ENCODE measurements at regions not wholly inside any gene's neighbourhood (a gene's known extent, or its start where the extent isn't known, plus 50 kb on each side); places are given as distances from the start of the nearest gene placed in this dataset.

- Histone ChIP-seq H3K9me3 (no peaks in the 10 kb centered on the region), H3K4me1 (ENCODE audit: control insufficient read depth in 1 of 2, insufficient read depth in 1 of 2, low read depth in 1 of 2, low read length in 1 of 2) (no peaks in the 10 kb centered on the region), H3K36me3 (no peaks in the 10 kb centered on the region), H3K27ac (no peak overlapping the region), H3K4me3 (ENCODE audit: low read depth in 1 of 2, low read length in 1 of 2) (no peak overlapping the region), H3K27me3 (peaks cover 27% of the 10 kb centered on the region)
- TF ChIP-seq CTCF (IDR thresholded peaks at IDR 0.05) = no peak
Measured at GRCh38 chr1:229941831-229942230, 125.2 kb upstream of the GALNT2 start.

DNA sequence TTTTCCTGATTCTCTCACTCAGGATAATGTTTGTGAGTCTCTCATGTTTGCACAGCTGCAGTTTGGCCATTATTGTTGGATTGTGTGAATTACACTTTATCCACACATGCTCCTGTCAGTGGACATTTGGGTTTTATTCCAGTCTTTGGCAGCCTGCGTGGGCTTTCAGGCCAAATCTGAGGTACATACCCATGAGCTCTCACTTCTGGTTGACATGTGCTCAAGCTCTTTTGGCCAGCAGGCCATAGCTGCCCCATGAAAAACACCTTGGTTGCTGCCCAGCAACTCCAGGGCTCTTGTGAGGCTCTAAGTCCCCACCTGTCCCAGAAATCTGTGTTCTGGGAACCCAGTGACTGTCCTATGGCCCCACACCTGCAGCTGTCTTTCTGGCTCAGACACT is 124.5 kb upstream of the GALNT2 start:
- Histone ChIP-seq H3K27ac (no peak overlapping the region), H3K36me3 (no peaks in the 10 kb centered on the region), H3K9me3 (no peaks in the 10 kb centered on the region), H3K27me3 (peaks cover 20% of the 10 kb centered on the region), H3K4me3 (ENCODE audit: low read depth in 1 of 2, low read length in 1 of 2) (no peak overlapping the region), H3K4me1 (ENCODE audit: control insufficient read depth in 1 of 2, insufficient read depth in 1 of 2, low read depth in 1 of 2, low read length in 1 of 2) (no peaks in the 10 kb centered on the region)
- TF ChIP-seq CTCF (IDR thresholded peaks at IDR 0.05) = no peak

DNA sequence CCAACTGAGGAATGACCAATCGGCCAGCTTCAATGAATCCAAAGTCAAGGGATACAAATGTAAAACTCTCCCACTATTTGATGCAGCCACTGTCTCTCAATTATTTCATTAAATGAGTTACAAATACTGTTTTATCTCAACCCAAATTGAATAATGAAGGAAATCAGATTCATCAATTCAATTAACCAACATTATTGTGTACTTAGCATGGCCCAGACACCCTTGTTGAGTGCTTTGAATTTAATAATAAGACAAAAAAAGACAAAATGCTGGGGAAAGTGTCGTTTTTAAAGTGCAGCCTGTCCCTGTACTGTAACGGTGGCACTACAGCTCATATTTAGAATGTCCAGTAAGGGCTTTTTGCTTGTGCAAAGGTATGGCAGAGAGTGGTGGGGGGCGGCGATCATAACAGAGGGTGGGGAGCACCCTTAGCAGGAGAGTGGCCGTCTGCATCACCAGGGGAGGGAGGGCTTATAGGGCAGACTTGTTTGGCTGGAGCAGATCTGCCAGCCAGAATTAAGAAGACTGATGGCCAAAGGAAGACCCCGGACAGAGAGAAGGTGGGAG is 123.8 kb upstream of the GALNT2 start:
- Histone ChIP-seq H3K27me3 (peaks cover 14% of the 10 kb centered on the region), H3K9me3 (no peaks in the 10 kb centered on the region), H3K36me3 (no peaks in the 10 kb centered on the region), H3K4me1 (ENCODE audit: control insufficient read depth in 1 of 2, insufficient read depth in 1 of 2, low read depth in 1 of 2, low read length in 1 of 2) (no peaks in the 10 kb centered on the region), H3K27ac (no peak overlapping the region), H3K4me3 (ENCODE audit: low read depth in 1 of 2, low read length in 1 of 2) (no peak overlapping the region)
- TF ChIP-seq CTCF (IDR thresholded peaks at IDR 0.05) = no peak

DNA sequence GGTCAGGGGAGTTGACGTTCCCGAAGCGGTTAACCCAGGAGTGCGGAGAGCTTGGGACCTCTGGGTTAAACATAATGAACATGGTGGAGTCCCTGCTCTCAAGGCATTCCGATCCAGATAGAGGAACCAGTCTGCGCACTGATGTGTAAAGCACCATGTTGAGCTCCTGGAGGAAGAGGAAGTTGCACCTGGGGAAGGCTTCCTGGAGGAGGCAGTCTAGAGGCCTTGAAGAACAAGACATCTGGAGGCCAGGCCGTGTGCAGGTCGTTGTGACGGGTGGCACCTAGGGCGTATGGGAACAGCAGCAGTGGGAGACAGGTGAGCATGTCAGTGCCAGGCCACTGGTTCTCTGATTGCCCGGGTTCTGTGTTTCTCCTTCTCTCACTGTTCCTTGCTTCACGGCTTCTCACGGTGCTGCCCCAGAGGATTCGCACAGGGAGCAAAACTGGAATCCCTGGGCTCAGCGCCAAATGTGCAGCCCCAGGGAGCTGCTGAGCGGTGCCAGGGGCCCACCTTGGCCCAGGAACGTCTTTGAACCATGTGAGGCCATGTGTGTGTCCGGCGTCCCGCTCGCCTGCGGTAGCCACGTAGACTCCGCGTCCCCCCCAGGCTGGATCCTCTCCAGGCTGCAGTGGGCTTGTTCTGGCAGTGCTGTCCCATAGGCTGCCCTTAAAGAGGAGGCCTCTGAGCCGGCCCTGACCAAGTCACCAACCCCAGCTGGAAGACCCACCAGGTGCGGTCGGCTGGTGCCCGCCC is 122.9 kb upstream of the GALNT2 start:
- no peak for TF ChIP-seq CTCF (IDR thresholded peaks at IDR 0.05)
- Histone ChIP-seq H3K4me1 (ENCODE audit: control insufficient read depth in 1 of 2, insufficient read depth in 1 of 2, low read depth in 1 of 2, low read length in 1 of 2) (no peaks in the 10 kb centered on the region), H3K4me3 (ENCODE audit: low read depth in 1 of 2, low read length in 1 of 2) (no peak overlapping the region), H3K27me3 (peaks cover 7% of the 10 kb centered on the region), H3K9me3 (no peaks in the 10 kb centered on the region), H3K27ac (no peak overlapping the region), H3K36me3 (no peaks in the 10 kb centered on the region)

DNA sequence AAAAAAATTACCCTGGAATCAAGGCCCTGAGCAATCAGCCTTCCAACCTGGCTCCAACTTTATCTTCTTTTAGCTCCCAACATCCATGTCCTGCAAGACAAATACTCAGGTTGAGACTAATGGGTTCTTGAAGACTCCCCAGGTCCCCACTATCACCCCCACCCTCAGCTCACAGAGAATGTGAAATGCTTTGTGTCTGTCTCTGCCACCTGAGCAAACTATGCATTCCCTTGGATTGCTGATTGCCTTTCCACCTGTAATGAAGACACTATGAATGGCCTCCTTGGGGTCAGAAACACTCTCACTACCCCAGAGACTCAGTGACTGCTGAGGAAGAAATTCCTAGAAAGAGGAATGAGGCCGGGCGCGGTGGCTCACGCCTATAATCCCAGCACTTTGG is 121.2 kb upstream of the GALNT2 start:
- H3K9me3 ChIP-seq = no peaks in the 10 kb centered on the region
- H3K36me3 ChIP-seq = no peaks in the 10 kb centered on the region
- no peaks in the 10 kb centered on the region for H3K4me1 ChIP-seq (ENCODE audit: control insufficient read depth in 1 of 2, insufficient read depth in 1 of 2, low read depth in 1 of 2, low read length in 1 of 2)
- TF ChIP-seq CTCF (IDR thresholded peaks at IDR 0.05) = no peak
- no peak overlapping the region for H3K4me3 ChIP-seq (ENCODE audit: low read depth in 1 of 2, low read length in 1 of 2)
- no peaks in the 10 kb centered on the region for H3K27me3 ChIP-seq
- no peak overlapping the region for H3K27ac ChIP-seq
